Kasumi-1 (cell line): ENCODE measurements at regions not wholly inside any gene's neighbourhood (a gene's known extent, or its start where the extent isn't known, plus 50 kb on each side); places are given as distances from the start of the nearest gene placed in this dataset.
"Not testable (repeated sequence)": the region's sequence is repeated elsewhere in the genome, so short reads cannot be mapped to it uniquely, and the experiment has no call there.

Source experiments
- DNase-seq, 2 experiments: peaks; one replicate each; lab custom pipeline; 2025; lab: John Stamatoyannopoulos, UW

GRCh38 chr3:4149296-4149695 lies 153.9 kb upstream of the SETMAR start:
- DNase-seq, result no peak

DNA sequence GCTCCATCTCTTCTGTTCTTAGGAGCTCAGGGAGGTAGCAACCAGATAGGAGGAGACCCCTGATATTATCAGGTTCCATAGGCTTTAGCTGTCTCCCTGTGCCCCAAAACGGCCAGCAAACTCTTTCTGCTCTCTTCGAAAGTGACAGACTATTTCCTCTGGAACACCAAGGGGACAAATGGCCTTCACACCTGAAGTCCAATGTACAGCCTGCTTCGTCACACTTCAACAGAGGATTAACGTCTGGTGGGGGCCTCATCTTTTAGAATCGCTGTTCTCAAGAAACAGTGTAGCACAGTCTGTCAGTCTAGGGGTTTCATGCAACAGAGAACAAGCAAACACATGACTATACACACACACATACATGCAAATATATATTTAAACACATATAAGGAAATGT lies 152.4 kb upstream of the SETMAR start:
- no peak for DNase-seq

- DNase-seq, result no peak
Observed at GRCh38 chr3:4151859-4152258, 151.3 kb upstream of the SETMAR start.

- no peak for DNase-seq
Observed at GRCh38 chr3:4153771-4154170, 149.4 kb upstream of the SETMAR start.

DNA sequence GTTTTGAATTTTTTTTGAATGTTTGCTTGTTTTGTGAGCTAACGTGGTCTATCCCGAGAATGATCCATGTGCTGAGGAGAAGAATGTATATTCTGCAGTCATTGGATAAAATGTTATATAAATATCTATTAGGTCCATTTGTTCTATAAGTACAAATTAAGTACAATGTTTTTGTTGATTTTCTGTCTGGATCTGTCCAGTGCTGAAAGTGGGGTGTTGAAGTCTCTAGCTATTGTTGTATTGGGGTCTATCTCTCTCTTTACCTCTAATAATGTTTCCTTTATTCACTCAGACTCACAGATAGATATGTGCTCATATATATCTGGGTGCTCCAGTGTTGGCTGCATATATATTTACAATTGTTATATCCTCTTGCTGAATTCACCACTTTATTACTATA lies 144.8 kb upstream of the SETMAR start:
- no peak for DNase-seq

GRCh38 chr3:4162096-4162495 lies 141.1 kb upstream of the SETMAR start:
- DNase-seq, result no peak

DNA sequence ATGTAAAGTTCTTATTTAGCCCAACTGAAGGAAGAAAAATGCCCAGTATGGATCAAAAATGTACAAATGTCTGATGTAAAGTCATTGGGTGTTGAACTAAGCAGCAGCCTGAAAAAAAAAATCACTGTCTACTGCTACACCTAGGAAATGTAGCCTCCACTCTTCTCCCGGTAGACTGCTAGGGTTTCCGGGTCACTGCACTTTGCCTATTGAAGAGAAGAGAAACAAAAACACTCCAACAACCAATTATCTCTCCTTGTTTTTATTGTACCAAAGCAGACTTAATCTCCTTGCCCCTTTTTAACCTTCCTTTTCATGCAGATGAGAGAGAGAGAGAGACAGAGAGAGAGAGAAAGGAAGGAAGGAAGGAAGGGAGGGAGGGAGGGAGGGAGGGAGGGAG lies 140.2 kb upstream of the SETMAR start:
- no peak for DNase-seq

GRCh38 chr3:4166540-4166939 lies 136.6 kb upstream of the SETMAR start:
- no peak for DNase-seq

- not testable (repeated sequence) for DNase-seq
Observed at GRCh38 chr3:4167230-4167629, 135.9 kb upstream of the SETMAR start.

DNA sequence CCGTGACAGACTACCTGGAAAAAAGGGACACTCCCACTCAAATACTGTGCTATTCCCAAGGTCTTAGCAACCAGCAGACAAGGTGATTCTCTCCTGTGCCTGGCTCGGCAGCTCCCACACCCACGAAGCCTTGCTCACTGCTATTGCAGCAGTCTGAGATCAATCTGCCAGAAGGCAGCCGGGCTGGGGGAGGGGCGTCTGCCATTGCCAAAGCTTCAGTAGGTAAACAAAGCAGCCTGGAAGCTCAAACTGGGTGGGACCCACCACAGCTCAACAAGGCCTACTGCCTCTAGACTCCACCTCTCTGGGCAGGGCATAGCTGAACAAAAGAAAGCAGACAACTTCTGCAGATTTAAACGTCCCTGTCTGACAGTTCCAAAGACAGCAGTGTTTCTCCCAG lies 128.4 kb upstream of the SETMAR start:
- no peak for DNase-seq

- no peak for DNase-seq
Observed at GRCh38 chr3:4191971-4192370, 111.2 kb upstream of the SETMAR start.

GRCh38 chr3:4195006-4195405 lies 108.2 kb upstream of the SETMAR start:
- DNase-seq, result no peak

DNA sequence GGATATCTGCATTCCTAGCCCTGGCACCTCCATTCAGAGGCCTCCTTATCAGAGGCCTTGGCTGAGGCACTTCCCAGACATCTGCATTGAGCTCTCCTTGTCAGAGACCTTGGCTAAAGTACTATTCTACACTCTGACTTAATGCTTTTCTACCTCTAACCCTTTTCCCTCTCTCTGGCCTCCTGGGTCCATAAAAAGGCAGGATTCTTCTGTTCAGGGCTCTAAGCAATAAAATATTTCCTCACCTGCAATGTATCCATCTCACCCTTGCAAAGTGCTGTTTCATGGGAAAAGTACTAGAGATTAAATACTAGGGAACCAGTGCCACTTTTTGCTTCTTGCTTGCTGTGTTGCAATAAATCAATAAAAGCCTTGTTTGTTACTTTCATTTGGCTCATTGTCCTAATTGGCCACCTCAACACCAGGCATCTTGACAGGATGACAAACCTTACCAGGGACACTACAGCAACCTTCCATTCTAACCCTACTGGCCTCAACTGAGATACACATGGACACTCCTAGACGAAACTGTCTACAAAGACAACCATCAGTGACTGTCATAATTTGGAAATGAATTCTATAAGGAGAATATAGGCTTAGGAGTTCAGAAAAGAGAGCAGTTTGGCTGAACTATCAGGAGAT lies 106.5 kb upstream of the SETMAR start:
- DNase-seq, result no peak

DNA sequence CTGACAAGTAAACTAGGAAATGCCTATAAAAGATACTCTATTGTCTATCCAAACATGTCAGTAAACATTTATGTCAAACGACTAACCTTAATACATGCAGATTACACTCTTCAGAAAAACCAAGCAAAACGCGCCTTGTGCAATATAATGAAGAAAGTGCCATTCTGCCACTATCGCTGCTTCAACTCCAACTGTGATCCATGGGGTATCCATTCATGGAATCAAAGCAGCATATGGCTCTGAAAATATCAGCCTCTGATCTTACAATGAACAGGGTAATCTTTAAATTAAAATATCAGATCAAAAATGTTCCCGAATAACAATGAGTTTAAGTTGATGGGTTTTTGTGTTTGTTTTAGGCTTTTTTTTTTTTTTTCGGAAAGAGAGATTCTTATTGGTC lies 105.5 kb upstream of the SETMAR start:
- DNase-seq, result no peak

GRCh38 chr3:4198491-4198890 lies 104.7 kb upstream of the SETMAR start:
- no peak for DNase-seq

DNA sequence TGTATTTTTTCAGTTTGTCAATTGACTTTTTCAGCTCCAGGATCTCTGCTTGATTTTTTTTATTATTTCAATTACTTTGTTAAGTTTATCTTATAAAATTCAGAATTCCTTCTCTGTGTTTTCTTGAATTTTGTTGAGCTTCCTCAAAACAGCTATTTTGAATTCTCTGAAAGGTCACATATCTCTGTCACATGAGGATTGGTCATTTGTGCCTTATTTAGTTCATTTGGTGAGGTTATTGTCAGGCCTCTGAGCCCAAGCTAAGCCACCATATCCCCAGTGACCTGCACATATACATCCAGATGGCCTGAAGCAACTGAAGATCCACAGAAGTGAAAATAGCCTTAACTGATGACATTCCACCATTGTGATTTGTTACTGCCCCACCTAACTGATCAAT lies 98.4 kb upstream of the SETMAR start:
- not testable (repeated sequence) for DNase-seq

GRCh38 chr3:4207672-4208071 lies 95.5 kb upstream of the SETMAR start:
- DNase-seq, result peak; percentile 40 to 58

DNA sequence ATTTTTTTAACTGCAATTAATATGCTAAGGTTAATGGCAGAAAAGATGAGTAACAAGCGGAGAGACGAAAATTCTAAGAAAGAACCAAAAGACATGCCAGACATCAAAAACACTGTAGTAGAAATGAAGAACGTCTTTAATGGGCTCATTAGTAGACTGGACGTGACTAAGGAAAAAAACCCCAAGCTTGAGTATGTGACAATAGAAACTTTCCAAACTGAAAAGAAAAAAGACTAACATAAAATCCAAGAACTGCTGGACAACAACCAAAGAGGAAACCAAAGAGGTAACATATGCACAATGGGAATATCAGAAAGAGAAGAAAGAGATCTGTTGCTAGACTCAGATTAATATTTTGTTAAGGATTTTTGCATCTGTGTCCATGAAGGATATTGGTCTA lies 94.6 kb upstream of the SETMAR start:
- no peak for DNase-seq

GRCh38 chr3:4211610-4212009 lies 91.6 kb upstream of the SETMAR start:
- DNase-seq, result no peak

- DNase-seq, result not testable (repeated sequence)
Observed at GRCh38 chr3:4213420-4213819, 89.7 kb upstream of the SETMAR start.

GRCh38 chr3:4216974-4217373 lies 86.2 kb upstream of the SETMAR start:
- DNase-seq, result not testable (repeated sequence)

DNA sequence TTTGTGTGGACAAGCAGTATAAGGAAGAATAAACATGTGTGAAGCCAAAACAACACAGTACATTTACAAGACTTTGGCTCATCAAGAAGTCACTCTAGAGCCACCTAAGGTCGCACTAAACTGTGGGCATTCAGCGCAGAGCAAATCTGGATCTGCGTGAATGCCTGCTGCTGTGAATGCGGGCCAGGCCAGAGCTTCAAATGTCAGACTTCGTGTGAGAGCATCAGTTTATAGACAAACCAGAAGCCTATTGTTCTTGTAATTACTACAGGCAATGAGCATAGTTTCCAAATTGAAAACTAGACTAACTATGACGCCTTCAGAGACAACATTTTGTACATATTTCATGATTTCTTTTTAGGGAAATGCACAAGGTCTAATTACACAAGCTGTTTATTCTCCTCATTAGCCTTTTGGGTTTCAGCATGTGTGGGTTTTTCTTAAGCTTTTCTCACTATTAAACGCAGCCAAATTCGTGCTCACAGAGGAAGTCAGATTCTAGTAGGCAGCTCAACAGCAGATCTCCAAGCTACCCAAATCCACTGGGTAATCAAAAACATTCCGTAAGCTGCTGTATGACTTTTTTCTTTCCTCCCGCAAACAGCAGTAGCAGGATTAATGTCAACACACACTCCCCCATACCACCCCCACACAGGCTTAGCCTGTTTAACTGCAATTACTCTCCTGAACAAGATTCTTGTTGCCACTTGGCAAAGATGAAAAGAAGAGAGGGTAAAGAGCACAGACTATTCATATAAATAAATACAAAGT lies 84.5 kb upstream of the SETMAR start:
- no peak for DNase-seq

DNA sequence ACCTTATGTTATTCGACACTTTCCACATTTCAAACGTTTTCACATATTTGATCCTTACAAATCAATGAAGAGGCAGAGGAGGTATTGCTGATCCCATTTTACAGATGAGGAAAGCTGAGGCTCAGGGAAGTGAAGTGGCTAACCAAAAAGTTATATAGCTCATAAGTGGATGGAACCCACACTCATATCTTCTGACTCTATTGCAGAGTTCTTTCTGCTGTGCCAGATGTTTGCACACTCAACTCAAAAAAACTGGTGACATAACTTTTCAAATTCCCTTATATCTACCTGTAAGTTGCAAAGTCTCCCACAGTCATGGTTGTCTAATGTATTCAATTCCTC lies 84.0 kb upstream of the SETMAR start:
- no peak for DNase-seq

DNA sequence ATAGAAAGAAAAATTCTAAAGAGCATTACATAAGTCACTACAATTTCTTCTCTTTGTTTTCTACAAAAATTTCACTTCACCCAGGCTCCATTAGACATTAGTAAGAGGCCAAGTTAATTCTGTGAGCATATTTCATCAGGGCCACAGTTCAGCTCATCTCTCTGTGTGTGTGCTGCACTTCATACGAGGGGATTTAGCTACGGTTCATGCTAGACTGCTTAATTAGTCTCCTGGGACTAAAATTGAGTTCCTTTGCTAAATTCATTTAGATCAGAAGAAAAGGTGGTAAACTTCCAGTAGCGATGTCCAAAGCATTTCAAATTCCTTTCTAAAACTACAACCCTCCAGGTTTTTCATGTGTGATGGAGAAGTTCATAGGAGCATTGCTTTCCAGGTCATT lies 83.1 kb upstream of the SETMAR start:
- DNase-seq, result no peak
